NCI-H2171 treated with DMSO at 0.1 percent for 48 hours (cell line): ENCODE measurements at regions not wholly inside any gene's neighbourhood (a gene's known extent, or its start where the extent isn't known, plus 50 kb on each side); places are given as distances from the start of the nearest gene placed in this dataset.
"Not testable (repeated sequence)": the region's sequence is repeated elsewhere in the genome, so short reads cannot be mapped to it uniquely, and the experiment has no call there.

Source experiments
- DNase-seq: peaks from one replicate; lab custom pipeline; 2025; lab: John Stamatoyannopoulos, UW

DNA sequence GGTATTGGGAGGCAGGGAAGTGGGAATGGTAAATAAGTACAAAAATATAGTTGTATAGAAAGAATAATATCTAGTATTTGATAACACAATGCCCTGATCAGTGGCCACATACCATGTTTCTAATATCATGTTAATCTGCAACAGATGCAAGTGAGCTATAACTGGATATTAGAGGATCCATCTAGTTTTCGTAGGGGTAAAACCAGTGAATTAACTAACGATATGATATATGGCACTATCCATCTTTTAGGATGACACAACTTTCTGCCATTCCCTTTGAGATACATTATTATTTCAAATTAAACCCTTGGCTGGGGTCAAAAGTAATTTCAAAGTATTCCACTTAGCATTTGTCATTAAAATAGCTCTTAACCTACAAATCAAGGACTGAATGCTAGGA is 1686.2 kb downstream of the SLITRK1 start:
- DNase-seq: no peak

DNA sequence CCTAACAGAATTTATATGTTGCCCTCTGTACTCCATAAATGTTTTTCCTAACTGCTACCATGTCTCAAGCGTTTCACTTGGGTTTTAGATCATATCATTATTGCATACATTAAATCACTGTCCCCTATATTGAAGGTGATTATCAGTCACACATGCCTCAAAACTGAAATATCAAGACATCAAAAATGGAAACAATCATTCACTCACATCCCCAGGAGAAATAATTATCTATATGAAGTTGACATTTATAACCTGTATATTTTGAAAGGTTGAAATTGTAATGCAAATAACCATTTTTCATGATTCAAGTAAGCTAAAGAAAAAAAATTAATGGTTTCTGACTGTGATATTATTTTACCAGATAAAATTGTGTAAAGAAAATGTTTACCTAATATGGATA is 1695.0 kb downstream of the SLITRK1 start:
- DNase-seq: no peak

DNA sequence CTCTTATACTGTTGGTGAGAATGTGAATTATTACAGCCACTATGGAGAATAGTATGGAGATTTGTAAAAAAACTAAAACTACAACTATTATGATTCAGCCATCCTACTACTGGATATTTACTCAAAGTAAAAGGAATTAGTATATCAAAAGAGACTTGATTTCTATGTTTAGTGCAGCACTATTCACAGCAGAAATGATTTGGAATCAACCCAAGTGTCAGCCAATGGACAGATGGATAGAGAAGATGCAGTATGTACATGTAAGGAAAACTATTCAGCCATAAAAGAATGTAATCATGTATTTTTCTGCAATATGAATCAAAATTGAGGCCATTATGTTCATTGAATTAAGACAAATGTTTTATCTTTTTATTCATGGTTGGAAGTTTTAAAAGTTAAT is 1705.5 kb downstream of the SLITRK1 start:
- DNase-seq: no peak

DNA sequence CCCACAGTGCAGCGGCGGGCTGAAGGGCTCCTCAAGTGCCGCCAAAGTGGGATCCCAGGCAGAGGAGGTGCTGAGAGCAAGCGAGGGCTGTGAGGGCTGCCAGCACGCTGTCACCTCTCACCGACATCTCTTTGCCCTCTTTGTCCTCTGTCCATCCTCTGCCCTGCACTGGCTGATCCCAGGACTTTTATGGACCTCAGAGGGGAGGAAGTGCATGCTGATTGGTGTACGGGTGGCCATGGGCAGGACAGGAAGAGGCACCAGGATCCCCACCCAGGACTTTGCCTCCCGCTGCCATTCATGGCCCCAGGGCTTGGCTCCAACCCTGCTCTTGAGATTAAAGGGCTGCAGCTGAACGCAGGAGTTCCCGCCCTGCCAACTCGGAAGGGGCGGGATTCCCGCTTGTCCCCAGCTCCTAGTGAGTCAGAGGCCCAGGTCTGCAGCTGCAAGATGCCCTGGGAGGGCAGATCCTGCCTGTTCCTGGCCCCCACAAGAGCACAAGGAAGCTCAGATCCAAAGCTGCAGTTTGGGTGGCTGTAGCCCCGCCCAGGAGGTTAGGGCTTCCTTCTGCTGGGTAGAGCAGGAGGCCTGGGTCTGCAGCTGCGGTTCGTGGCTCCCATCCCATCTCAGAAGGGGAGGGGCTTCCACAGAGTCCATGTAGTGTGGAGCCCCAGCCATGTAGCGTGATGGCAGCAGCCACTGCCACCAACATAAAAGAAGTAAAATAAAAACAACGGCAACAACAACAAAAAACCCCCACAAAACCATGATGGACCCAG is 1716.7 kb downstream of the SLITRK1 start:
- DNase-seq: no peak

DNA sequence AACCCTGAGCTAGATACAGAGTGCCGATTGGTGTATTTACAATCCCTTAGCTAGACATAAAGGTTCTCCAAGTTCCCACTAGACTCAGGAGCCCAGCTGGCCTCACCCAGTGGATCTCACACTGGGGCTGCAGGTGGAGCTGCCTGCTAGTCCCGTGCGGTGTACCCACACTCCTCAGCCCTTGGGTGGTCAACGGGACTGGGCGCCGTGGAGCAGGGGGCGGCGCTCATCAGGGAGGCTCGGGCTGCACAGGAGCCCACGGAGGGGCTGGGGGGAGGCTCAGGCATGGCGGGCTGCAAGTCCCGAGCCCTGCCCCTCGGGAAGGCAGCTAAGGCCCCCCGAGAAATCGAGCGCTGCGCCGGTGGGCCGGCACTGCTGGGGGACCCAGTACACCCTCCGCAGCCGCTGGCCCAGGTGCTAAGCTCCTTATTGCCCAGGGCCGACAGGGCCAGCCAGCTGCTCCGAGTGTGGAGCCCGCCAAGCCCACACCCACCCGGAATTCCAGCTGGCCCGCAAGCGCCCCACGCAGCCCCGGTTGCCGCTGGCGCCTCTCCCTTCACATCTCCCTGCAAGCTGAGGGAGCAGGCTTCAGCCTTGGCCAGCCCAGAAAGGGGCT is 1717.4 kb downstream of the SLITRK1 start:
- not testable (repeated sequence) for DNase-seq

DNA sequence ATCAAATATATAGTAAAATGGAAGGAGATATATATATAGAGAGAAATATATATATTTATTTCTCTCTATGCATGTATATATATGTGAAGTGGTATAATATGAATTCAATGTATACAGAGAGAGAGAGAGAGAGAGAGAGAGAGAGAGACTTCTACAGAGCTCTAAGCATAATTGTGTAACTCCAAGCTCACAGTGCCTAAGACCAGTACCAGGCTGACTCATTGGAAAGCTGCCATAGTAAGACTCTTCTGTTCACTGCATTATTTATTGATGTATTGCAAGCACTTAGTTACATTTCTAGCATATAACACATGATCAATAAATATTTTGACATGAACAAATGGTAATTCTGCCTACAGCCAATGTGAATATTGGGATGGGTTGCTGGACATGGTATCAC is 1734.7 kb downstream of the SLITRK1 start:
- no peak for DNase-seq

GRCh38 chr13:82136880-82137279 is 1745.4 kb downstream of the SLITRK1 start:
- DNase-seq: no peak

DNA sequence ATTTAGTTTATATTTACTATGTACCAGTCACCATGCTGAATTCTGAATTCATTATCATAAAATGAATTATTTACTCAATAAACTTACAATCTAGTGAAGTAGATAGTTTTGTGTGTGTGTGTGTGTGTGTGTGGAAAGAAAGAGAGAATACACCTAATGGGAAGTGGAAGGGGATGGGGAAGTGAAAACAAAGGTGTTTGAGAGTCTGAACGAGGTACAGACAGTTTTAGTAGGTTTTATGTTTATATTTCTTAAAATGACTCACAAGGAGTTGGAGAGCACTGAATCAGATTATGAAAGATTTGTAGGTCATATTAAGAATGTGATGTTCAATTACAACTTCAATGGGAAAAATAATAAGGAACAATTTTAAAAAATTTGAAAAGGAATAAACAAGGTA is 1753.0 kb downstream of the SLITRK1 start:
- no peak for DNase-seq

GRCh38 chr13:82118589-82118988 is 1763.7 kb downstream of the SLITRK1 start:
- no peak for DNase-seq

- DNase-seq: no peak
Observed at GRCh38 chr13:82116422-82116989, 1765.8 kb downstream of the SLITRK1 start.

DNA sequence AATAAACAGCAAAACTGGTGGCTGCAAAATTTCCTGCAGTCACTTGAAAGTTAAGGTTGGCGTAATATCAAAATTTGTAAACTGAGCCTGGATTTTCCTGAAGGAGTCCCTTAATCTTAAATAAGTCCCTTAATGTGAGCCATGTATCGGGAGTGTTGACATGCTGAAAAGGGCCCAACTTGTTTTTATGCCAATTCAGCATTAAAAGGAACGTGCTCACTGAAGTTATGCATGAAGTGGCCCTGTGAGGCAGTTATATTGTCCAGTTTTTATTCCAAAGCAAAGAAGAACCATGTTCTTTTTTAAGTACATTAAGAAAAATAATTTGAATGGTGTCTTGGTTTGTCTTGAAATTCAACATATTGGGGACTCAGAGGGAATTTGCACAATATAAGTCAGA is 1766.9 kb downstream of the SLITRK1 start:
- DNase-seq: no peak

DNA sequence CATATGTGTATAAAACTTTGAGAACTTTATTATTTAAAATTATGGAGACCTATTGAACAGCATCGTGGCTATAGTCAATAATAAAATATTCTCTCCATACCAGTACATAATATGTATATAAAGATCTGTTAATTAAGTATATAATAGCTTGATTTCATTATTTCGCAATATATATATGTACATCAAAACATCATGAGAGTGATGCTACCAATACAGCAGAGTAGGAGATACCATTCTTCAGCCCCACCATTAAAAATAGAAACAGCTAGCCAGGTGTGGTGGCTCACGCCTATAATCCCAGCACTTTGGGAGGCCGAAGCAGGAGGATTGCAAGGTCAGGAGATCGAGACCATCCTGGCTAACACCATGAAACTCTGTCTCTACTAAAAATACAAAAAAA is 1755.3 kb upstream of the SPRY2 start:
- DNase-seq: no peak

DNA sequence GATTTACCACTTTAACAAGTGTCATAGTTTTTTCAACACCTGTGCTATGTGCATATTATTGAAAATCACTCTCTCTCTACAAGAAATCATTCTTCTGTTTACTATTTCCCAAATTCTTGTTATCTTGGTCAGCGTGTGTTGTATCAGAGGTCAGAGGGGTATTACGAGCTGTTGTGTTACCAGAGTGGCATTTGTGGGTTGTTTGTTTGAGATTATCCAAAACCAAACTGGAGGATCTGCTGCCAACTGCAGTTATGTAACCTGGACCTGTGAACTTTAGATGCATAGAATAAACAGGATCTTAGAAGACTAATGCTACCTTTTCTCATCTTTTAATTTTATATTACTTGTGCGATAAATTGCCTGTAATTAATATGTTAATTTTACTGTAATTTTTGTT is 1751.4 kb upstream of the SPRY2 start:
- DNase-seq: no peak

GRCh38 chr13:82088781-82089180 is 1747.9 kb upstream of the SPRY2 start:
- DNase-seq: no peak

DNA sequence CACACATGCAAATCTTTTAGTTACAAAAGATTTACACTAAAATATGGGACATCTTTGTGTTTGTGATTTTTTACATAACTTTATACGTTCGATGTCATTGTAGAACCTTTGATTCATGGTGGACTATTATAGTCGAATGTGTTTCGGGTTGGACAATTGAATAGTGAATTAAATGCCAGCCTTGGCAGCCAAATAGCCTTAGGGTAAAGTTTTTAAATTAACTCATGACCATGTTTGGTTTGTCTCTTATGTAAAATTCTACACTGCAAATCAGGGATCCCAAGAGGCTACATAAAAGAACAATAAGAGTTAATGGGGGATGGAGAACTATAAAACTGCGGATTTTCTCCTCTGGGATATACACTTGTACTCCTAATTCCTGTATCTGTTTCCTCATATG is 1735.6 kb upstream of the SPRY2 start:
- DNase-seq: no peak

DNA sequence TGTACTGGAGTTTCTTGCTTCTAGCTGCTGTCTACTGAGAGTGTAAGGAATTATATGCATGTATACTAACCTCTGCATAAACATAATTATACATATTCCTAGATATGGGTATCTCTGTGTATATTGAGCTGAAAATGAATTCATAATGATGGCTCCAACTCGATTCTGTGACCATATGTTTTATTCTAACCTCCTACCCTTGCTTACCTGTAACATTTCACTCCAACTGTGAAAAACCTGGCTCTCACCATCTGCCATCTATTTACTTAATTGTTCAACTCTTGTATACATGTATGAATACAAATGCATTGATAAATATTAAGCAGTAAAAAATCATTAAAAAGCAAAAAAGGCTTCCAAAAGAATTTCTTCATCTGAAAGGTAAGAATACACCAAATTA is 1729.5 kb upstream of the SPRY2 start:
- DNase-seq: peak; percentile 91

GRCh38 chr13:82062772-82063171 is 1721.8 kb upstream of the SPRY2 start:
- DNase-seq: no peak

DNA sequence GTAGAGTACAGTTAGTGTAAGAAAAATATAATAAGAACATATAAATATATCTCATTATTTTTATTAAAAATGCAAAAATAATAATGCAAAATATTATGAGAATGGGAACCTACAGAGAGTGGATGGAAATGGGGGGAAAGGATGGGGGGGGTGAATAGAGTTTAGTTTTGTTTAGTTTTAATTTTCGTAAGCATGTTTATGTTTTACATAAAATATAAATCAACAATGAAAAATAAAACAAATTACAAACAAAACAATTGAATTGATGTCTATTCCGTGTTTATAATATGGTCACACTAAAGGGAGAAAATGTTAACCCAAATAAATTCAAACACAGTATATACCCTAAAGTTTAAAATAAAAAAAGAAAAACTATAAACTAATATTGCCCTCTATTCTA is 1717.4 kb upstream of the SPRY2 start:
- no peak for DNase-seq

- DNase-seq: not testable (repeated sequence)
Observed at GRCh38 chr13:82045316-82045715, 1704.4 kb upstream of the SPRY2 start.

DNA sequence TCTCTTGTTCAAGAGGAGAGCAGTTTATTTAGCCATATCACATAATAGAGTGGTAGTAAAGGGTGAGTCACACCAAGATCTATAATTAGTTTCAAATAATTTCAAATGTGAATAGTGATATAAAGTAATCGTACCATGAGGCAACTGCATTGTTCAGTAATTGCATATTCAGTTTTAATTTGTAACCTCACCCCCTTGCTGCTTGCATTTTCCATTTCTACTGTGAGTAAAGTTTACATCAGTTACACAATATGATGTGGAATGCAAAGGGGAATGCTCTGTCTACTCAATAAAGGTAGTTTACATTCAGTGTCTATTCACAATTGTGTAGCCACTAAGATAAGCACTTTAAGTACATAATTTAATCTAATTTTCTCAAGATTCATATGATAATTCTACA is 1695.7 kb upstream of the SPRY2 start:
- no peak for DNase-seq

DNA sequence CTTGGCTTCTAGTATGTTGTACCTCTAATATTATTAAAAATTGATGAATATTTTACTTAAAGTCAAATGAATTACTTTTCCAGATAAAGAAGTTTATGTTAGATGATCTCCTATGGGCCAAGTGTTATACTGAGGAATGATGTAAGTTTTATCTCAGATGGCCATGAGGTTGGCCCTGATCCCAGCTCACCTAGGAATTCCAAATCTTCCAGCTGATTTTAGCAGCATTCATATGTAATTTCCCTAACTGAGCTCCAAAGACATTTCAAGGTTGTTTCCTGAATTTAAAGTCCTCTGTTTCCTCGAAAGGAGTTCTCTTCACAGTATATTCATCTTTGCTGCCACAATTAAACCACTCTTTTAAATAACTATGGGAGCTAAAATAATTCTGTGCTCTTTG is 1670.4 kb upstream of the SPRY2 start:
- DNase-seq: no peak

DNA sequence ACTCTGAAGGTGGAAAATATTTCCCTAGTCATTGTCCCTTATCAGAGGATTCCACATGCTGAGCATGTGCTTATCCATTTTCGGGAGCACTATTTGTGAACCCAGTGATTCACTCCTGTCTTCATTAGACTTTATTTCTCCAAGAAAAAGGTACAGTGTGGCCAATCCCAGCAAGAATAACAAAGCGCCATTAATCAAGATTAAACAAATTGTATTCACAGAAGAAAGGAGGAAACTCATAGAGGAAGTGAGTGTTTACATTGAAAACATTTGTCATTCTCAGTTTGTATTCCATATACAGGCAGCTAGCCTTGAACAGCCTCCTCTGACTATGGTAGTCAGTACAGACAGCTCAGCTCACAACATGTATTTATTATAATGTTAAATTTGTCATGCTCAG is 1669.9 kb upstream of the SPRY2 start:
- no peak for DNase-seq

GRCh38 chr13:82002710-82003109 is 1661.8 kb upstream of the SPRY2 start:
- DNase-seq: no peak

- no peak for DNase-seq
Observed at GRCh38 chr13:81995316-81995715, 1654.4 kb upstream of the SPRY2 start.
